NOMO-1 treated with DMSO at 0.1 percent for 48 hours (cell line): ENCODE measurements at regions not wholly inside any gene's neighbourhood (a gene's known extent, or its start where the extent isn't known, plus 50 kb on each side); places are given as distances from the start of the nearest gene placed in this dataset.
A peak's percentile ranks its signal among the peaks of the same experiment; 100 is the strongest.
"Not testable (repeated sequence)": the region's sequence is repeated elsewhere in the genome, so short reads cannot be mapped to it uniquely, and the experiment has no call there.

Experiments
- DNase-seq: peaks from one replicate; lab custom pipeline; 2025; ENCODE audit not compliant: unreplicated experiment; lab: John Stamatoyannopoulos, UW

DNA sequence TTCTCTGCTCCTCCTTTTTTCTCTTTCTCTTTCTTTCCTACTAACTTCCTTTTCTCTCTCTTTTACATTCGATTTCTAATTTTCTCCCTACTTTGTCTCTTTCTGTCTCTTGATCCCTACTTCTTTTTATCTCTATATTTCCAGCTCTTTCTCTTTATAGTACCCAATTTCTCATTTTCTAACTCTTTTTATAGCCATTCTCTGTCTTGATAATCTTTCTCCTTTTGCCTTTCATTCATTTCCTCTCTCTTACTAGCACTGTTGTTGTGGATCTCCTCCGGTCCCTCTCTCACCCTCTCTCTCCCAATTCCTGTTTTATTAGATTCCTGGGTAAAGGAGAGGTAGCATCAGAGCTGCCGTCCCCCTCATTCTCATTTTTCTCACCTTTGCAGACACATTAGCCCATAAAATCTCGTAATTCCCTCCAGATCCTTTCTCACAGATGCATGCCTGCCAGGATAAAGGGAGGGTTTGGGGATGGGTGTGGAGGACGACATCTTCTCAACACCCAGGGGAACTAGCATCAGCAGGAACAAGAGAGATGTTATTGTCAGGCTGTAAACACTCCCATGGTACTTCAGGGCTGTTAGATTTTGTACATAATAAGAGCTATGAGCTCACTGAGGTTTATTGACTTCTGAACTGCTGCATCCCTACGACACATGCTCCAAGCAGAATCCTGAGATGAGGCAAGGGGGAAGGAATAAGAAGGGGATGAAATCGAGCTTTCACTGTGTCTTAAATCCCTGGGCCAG, 159.0 kb upstream of the GALNT2 start:
- DNase-seq, result no peak

DNA sequence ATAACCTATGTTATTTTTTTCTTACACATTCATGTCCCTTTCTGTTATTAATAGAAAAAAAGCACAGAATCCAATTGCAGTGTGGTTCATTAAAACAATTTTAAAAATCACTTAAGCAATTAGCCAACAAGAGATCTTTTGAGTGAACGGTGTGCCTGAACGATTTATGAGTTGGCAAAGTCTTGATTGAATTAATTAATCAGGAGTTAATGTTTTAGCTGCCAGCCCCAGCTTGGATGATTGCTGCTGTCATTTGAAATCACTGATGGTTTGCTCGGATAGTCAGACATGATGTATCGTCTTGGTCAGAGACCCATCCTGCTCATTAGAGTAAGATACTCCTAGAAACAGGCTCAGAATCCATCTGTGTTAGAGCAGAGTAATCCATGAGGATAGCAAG, 158.3 kb upstream of the GALNT2 start:
- DNase-seq, result no peak

DNA sequence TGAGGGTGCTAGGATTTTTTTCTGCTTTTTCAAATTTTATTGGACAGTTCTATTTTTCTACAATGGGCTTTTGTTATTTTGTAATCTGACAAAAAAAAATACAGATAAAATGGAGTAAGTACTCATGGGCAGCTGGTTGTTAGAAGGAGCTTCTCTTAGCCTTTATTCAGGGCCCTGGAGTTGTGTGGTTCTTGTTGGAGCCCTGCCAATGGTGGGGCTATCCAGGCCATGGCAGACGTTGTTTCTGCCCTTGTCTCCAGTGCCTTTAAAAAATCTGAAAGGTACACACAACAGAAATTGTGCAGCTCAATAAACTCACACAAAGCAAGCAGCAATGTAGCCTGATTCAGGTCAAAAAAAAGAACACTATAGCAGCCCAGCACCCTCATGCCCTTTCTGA, 153.5 kb upstream of the GALNT2 start:
- no peak for DNase-seq

DNA sequence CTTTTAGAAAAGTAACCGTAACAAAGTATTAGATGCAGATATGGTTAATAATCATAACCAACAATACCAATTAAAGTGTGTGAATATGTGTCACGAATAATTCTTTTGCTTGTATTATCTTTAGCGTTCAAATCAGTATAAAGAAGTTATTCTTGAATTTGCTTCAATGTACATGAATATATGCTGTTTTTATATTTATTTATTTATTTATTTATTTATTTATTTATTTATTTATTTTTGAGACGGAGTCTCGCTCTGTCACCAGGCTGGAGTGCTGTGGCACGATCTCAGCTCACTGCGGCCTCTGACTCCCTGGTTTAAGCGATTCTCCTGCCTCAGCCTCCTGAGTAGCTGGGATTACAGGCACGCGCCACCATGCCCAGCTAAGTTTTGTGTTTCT, 147.6 kb upstream of the GALNT2 start:
- not testable (repeated sequence) for DNase-seq

DNA sequence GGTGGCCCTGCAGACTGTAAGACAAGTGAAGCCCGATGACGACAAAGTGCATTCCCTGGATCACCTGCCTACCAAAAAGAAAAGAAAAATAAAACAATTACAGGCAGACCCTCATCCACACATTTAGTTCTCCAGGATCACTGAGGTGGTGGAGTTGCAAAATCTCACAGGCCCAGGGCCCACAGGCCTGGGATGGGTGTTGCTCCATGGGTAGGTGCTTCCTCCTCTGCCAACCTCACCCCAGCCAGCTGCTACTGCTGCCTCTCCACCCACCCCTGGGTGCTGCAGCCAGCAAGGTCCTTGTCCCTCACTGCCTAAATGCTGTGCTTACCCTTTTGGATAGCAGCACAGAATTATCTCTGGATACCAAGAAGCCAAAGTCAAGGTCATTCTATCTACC, 146.4 kb upstream of the GALNT2 start:
- no peak for DNase-seq

DNA sequence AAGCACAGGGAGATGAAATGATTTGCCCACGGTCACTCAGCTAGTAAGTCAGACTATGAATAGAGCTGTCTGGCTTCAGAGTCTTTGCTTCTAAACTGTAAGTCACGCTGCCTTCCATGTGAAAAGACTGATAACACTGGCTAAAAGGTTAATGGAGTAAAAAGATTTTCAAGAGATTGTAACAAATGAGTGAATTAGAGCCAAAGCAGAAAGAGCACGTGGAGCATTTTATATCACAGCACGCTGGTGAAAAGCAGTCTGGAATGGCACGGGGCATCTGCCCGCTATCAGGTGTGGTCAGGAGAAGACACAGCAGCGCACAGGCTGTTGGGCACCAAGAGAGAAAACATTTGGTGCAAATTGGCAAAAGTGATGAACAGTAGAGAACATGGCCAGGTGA, 144.8 kb upstream of the GALNT2 start:
- no peak for DNase-seq

DNA sequence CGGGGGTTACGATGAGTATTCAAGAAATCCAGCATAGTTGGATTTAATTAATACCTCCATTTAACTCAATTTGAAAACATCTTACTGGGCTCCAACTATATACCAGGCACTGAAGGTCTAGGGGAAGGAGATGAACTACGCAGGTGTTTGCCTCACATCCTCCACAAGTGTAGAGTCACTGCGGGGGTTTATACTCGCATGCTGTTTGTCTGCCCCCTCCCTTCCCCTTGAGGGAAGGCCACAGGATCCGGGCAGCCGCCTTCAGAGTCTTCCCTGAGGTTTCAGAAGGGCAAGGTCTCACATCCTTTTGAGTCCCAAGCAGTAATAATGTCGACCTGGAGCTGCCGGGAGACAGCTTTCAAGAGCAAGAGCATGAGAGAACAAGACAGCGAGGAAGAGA, 142.4 kb upstream of the GALNT2 start:
- no peak for DNase-seq

DNA sequence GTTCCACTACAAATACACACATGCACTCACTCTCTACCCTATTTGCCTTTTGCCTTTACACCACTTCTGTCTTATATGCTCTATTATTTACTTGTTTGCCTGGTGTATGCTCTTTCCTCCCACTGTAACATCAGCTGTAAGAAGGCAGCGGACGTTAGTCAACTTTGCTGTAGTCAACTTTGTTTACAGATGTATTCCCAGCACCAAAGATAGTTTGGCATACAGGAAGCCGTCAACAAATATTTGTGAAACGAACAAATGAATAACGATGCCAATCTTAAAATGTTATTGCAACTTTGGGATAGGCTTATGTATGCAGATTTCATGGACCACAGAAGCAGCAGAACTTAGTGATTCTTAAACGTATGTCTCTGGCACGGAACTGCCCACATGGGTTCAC, 138.3 kb upstream of the GALNT2 start:
- DNase-seq, result no peak

DNA sequence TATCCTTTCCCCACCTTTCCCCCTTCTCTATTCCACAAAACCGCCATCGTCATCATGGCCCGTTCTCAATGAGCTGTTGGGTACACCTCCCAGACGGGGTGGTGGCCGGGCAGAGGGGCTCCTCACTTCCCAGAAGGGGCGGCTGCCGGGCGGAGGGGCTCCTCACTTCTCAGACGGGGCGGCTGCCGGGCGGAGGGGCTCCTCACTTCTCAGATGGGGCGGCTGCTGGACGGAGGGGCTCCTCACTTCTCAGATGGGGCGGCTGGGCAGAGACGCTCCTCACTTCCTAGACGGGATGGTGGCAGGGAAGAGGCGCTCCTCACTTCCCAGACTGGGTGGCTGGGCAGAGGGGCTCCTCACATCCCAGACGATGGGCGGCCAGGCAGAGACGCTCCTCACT, 135.3 kb upstream of the GALNT2 start:
- DNase-seq, result not testable (repeated sequence)

DNA sequence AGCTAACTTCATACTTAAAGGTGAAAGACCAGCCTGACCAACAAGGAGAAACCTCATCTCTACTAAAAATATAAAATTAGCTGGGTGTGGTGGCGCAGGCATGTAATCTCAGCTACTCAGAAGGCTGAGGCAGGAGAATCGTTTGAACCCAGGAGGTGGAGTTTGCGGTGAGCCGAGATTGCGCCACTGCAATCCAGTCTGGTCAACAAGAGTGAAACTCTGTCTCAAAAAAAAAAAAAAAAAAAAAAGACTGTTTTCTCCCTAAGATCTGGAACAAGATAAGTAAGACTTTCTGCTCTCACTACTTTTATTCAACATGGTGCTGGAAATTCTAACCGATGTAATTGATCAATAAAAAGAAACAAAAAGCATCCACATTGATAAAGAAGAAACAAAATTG, 131.9 kb upstream of the GALNT2 start:
- DNase-seq, result peak; percentile 70

DNA sequence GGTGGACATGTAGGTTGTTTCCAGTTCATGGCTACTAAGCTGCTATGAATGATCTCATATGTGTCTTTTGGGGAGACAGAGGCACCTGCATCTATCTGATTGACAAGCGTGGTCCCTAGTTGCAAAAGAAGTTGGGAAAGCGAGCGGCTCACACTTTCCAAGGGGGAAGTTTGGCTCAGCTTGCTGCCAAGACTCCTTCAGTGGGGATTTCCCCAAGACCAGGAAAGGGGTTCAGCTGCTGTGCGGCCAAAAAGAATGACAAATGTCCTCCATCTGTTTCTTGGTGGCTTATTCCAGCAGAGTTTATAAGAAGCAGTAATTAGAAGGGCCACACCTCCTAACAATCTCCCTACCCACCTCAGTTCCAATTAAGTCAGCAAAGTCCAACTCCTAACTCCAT, 128.5 kb upstream of the GALNT2 start:
- no peak for DNase-seq

DNA sequence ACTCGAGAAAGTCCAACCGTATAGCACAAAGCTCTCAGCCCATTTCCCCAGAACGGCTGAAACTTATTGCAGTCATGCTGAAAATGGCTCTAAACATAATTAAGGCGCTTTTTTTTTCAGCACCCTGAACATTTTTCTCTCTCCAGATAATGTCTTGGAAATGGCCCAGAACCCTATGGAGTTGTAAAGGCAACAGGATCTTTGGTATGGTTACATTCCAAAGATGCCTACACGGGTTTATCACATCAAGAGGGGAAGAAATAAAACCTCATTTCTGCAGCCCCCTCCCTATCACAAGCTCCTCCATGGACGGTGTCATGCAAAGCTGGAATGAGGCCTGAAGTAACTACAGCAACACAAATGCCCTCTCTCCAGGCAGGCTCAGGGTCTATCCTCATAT, 126.4 kb upstream of the GALNT2 start:
- no peak for DNase-seq

DNA sequence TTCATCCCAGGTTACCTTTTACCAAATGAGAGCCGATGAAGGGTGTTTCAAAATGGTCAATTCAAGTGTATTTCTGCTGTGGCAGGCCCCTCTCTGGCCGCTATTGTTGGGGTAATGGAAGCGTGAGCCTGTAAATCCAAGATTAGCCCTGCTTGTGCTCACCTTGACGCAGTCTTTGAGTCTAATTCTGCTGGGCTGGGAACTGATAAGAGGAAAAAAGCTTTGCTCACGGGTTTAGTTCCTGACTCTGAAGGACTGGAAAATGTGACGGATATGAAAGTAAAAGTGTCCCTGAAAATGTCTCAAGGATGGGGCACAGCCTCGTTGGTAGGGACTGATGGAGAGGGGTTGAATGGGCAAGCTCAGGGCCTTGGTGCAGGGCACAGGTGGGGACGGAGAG, 125.9 kb upstream of the GALNT2 start:
- no peak for DNase-seq

DNA sequence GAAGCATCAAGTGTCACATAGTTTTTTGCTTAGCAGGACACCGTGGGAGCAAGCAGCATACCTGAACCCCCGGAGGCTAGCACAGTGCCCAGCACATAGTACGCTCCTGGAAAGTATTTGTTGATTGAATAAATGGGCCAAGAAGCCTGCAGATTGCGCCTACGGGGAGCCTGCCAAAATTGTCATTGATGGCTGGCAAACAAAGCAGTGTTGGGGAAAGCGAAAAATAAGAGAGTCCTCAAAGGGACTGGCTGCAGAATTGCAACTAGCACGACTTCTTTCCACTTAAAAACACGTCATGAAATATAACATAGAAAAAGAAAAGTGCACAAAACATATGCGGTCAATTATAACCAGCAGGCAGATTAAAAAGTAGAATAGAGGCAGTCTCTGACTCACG, 125.2 kb upstream of the GALNT2 start:
- no peak for DNase-seq

DNA sequence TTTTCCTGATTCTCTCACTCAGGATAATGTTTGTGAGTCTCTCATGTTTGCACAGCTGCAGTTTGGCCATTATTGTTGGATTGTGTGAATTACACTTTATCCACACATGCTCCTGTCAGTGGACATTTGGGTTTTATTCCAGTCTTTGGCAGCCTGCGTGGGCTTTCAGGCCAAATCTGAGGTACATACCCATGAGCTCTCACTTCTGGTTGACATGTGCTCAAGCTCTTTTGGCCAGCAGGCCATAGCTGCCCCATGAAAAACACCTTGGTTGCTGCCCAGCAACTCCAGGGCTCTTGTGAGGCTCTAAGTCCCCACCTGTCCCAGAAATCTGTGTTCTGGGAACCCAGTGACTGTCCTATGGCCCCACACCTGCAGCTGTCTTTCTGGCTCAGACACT, 124.5 kb upstream of the GALNT2 start:
- DNase-seq, result no peak

DNA sequence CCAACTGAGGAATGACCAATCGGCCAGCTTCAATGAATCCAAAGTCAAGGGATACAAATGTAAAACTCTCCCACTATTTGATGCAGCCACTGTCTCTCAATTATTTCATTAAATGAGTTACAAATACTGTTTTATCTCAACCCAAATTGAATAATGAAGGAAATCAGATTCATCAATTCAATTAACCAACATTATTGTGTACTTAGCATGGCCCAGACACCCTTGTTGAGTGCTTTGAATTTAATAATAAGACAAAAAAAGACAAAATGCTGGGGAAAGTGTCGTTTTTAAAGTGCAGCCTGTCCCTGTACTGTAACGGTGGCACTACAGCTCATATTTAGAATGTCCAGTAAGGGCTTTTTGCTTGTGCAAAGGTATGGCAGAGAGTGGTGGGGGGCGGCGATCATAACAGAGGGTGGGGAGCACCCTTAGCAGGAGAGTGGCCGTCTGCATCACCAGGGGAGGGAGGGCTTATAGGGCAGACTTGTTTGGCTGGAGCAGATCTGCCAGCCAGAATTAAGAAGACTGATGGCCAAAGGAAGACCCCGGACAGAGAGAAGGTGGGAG, 123.8 kb upstream of the GALNT2 start:
- DNase-seq, result no peak

DNA sequence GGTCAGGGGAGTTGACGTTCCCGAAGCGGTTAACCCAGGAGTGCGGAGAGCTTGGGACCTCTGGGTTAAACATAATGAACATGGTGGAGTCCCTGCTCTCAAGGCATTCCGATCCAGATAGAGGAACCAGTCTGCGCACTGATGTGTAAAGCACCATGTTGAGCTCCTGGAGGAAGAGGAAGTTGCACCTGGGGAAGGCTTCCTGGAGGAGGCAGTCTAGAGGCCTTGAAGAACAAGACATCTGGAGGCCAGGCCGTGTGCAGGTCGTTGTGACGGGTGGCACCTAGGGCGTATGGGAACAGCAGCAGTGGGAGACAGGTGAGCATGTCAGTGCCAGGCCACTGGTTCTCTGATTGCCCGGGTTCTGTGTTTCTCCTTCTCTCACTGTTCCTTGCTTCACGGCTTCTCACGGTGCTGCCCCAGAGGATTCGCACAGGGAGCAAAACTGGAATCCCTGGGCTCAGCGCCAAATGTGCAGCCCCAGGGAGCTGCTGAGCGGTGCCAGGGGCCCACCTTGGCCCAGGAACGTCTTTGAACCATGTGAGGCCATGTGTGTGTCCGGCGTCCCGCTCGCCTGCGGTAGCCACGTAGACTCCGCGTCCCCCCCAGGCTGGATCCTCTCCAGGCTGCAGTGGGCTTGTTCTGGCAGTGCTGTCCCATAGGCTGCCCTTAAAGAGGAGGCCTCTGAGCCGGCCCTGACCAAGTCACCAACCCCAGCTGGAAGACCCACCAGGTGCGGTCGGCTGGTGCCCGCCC, 122.9 kb upstream of the GALNT2 start:
- DNase-seq, result no peak

DNA sequence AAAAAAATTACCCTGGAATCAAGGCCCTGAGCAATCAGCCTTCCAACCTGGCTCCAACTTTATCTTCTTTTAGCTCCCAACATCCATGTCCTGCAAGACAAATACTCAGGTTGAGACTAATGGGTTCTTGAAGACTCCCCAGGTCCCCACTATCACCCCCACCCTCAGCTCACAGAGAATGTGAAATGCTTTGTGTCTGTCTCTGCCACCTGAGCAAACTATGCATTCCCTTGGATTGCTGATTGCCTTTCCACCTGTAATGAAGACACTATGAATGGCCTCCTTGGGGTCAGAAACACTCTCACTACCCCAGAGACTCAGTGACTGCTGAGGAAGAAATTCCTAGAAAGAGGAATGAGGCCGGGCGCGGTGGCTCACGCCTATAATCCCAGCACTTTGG, 121.2 kb upstream of the GALNT2 start:
- DNase-seq, result no peak

DNA sequence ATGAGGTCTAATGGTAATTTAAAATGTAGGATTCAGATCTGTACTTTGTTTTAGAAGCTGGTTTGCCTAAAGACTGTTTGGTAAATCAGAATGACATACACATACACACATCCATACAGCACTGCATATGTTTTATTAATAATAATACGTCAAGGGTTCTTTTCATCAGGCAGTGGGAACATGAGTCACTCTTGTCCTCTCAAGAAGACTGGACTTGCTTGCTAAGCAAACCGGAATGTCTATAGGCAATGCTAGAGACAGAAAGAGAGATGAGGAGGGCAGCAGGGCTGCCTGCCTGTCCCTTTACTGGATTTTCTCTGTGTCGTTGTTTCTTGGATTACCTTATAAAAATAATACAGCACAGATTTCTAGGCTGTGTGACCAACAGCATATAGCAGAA, 119.1 kb upstream of the GALNT2 start:
- no peak for DNase-seq

DNA sequence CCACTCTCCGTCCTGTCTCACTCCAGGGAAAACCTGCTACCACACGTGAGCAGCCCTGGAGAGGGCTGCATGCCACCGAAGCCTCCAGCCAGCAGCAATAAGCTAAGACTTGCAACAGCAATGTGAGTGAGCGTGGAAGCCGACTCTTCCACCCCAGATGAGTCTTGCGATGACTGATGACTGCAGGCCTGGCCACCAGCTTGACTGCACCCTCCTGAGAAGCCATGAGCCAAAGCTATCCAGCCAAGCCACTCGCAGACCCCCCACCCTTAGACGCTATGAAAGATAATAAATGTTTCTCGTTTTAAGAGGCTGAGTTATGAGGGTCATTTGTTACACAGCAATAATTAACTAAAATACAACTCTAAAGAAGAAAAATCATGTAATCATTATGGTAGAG, 118.6 kb upstream of the GALNT2 start:
- no peak for DNase-seq

DNA sequence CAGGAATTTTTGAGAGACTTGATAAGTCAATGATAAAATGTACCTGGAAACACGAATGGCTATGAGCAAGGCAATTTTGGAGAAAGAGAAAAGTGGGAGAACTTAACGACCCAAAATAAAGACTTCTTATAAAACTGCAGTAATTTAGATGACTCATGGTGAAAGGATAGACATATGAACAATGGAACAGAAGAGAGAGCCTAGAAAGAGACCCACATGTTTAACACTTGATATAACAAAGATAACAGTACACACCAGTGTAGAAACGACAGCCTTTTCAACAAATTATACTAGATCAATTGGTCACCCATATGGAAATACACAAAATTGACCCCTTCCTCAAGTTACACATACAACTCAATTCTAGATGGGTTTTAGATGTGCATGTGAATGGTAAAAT, 117.5 kb upstream of the GALNT2 start:
- no peak for DNase-seq

DNA sequence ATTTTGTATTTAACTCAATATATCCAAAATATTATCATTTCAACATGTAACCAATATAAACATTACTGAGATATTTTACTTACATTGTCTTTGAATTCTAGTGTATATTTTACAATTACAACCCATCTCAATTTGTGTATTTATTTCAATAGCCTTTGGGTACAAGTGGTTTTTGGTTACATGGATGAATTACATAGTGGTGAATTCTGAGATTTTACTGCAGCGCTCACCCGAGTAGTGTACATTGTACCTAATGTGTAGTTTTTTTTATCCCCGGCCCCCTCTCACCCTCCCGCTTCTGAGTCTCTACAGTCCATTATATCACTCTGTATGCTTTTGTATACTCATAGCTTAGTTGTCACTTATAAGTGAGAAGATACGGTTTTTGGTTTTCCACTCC, 117.0 kb upstream of the GALNT2 start:
- DNase-seq, result no peak
